ENCODE measurements at regions not wholly inside any gene's neighbourhood (a gene's known extent, or its start where the extent isn't known, plus 50 kb on each side); places are given as distances from the start of the nearest gene placed in this dataset.
A peak's percentile ranks its signal among the peaks of the same experiment; 100 is the strongest.

- Histone ChIP-seq H3K4me3 (ENCODE audit: insufficient read depth, low read depth, low read length) (no peak overlapping the region), H3K27ac (ENCODE audit: low read depth, low read length) (peak overlapping the region; percentile 98), H3K27me3 (ENCODE audit: insufficient read depth, low read length) (no peaks in the 10 kb centered on the region), H3K4me2 (ENCODE audit: low read length) (peak overlapping the region; percentile 67), H3K9ac (ENCODE audit: low read length) (peak overlapping the region; percentile 70), H2AFZ (ENCODE audit: low read depth, low read length) (peak overlapping the region; percentile 32), H3K36me3 (ENCODE audit: insufficient read depth, low read length) (no peaks in the 10 kb centered on the region), H4K20me1 (ENCODE audit: insufficient read depth, low read length) (no peaks in the 10 kb centered on the region), H3K79me2 (ENCODE audit: insufficient read depth, low read length) (no peaks in the 10 kb centered on the region), H3K9me3 (ENCODE audit: insufficient read depth, low read depth, low read length) (no peaks in the 10 kb centered on the region), H3K4me1 (ENCODE audit: insufficient read depth, low read length) (peaks cover 42% of the 10 kb centered on the region)
- no peak for FAIRE-seq
- Mint-ChIP-seq H3K27me3 (ENCODE audit: low read depth, unreplicated experiment) (no peaks in the 10 kb centered on the region), H3K4me3 (ENCODE audit: unreplicated experiment) (peak overlapping the region; percentile 45), H3K36me3 (ENCODE audit: low read depth, unreplicated experiment) (no peaks in the 10 kb centered on the region), H3K27ac (ENCODE audit: unreplicated experiment) (peak overlapping the region; percentile 99), H3K9me3 (ENCODE audit: unreplicated experiment) (peaks cover 3% of the 10 kb centered on the region), H3K4me1 (ENCODE audit: low read depth, unreplicated experiment) (peaks cover 33% of the 10 kb centered on the region)
- TF ChIP-seq CTCF (IDR thresholded peaks at IDR 0.05; ENCODE audit: insufficient read depth, low read depth, low read length) (no peak), EZH2 (IDR thresholded peaks at IDR 0.05; ENCODE audit: insufficient read depth, low read length) (no peak)
- DNase-seq (ENCODE audit: low read depth): no peak
Observed at GRCh38 chr1:19011845-19012231, 55.4 kb upstream of the IFFO2 start.

- no peaks in the 10 kb centered on the region for H3K79me2 ChIP-seq (ENCODE audit: insufficient read depth, low read length)
- no peak overlapping the region for H3K4me3 ChIP-seq (ENCODE audit: insufficient read depth, low read depth, low read length)
- H3K9me3 ChIP-seq (ENCODE audit: insufficient read depth, low read depth, low read length): no peaks in the 10 kb centered on the region
- Mint-ChIP-seq H3K4me1 (ENCODE audit: low read depth, unreplicated experiment) (peaks cover 33% of the 10 kb centered on the region), H3K27me3 (ENCODE audit: low read depth, unreplicated experiment) (no peaks in the 10 kb centered on the region), H3K4me3 (ENCODE audit: unreplicated experiment) (peak overlapping the region; percentile 45), H3K9me3 (ENCODE audit: unreplicated experiment) (peaks cover 8% of the 10 kb centered on the region), H3K27ac (ENCODE audit: unreplicated experiment) (peak overlapping the region; percentile 99), H3K36me3 (ENCODE audit: low read depth, unreplicated experiment) (no peaks in the 10 kb centered on the region)
- no peaks in the 10 kb centered on the region for H3K27me3 ChIP-seq (ENCODE audit: insufficient read depth, low read length)
- H2AFZ ChIP-seq (ENCODE audit: low read depth, low read length): no peak overlapping the region
- peak; percentile 99 for DNase-seq (ENCODE audit: low read depth)
- peak overlapping the region; percentile 82 for H3K9ac ChIP-seq (ENCODE audit: low read length)
- peaks cover 42% of the 10 kb centered on the region for H3K4me1 ChIP-seq (ENCODE audit: insufficient read depth, low read length)
- peak overlapping the region; percentile 67 for H3K4me2 ChIP-seq (ENCODE audit: low read length)
- H3K27ac ChIP-seq (ENCODE audit: low read depth, low read length): peak overlapping the region; percentile 98
- peak; percentile 98 for FAIRE-seq
- no peak for TF ChIP-seq CTCF (IDR thresholded peaks at IDR 0.05; ENCODE audit: insufficient read depth, low read depth, low read length)
- TF ChIP-seq EZH2 (IDR thresholded peaks at IDR 0.05; ENCODE audit: insufficient read depth, low read length): no peak
- no peaks in the 10 kb centered on the region for H3K36me3 ChIP-seq (ENCODE audit: insufficient read depth, low read length)
- no peaks in the 10 kb centered on the region for H4K20me1 ChIP-seq (ENCODE audit: insufficient read depth, low read length)
Observed at GRCh38 chr1:19010995-19011844, 54.7 kb upstream of the IFFO2 start.

GRCh38 chr1:19010503-19010902 is 54.0 kb upstream of the IFFO2 start:
- Histone ChIP-seq H3K4me1 (ENCODE audit: insufficient read depth, low read length) (peaks cover 42% of the 10 kb centered on the region), H4K20me1 (ENCODE audit: insufficient read depth, low read length) (no peaks in the 10 kb centered on the region), H3K4me3 (ENCODE audit: insufficient read depth, low read depth, low read length) (no peak overlapping the region), H2AFZ (ENCODE audit: low read depth, low read length) (no peak overlapping the region), H3K9ac (ENCODE audit: low read length) (peak overlapping the region; percentile 82), H3K9me3 (ENCODE audit: insufficient read depth, low read depth, low read length) (no peaks in the 10 kb centered on the region), H3K79me2 (ENCODE audit: insufficient read depth, low read length) (no peaks in the 10 kb centered on the region), H3K36me3 (ENCODE audit: insufficient read depth, low read length) (no peaks in the 10 kb centered on the region), H3K27me3 (ENCODE audit: insufficient read depth, low read length) (no peaks in the 10 kb centered on the region), H3K27ac (ENCODE audit: low read depth, low read length) (peak overlapping the region; percentile 98), H3K4me2 (ENCODE audit: low read length) (peak overlapping the region; percentile 59)
- no peak overlapping the region for H3K4me3 Mint-ChIP-seq (ENCODE audit: unreplicated experiment)
- H3K36me3 Mint-ChIP-seq (ENCODE audit: low read depth, unreplicated experiment): peaks cover 3% of the 10 kb centered on the region
- no peak for DNase-seq (ENCODE audit: low read depth)
- peaks cover 15% of the 10 kb centered on the region for H3K9me3 Mint-ChIP-seq (ENCODE audit: unreplicated experiment)
- peaks cover 2% of the 10 kb centered on the region for H3K27me3 Mint-ChIP-seq (ENCODE audit: low read depth, unreplicated experiment)
- H3K4me1 Mint-ChIP-seq (ENCODE audit: low read depth, unreplicated experiment): peaks cover 33% of the 10 kb centered on the region
- H3K27ac Mint-ChIP-seq (ENCODE audit: unreplicated experiment): peak overlapping the region; percentile 99
- no peak for FAIRE-seq
- no peak for TF ChIP-seq EZH2 (IDR thresholded peaks at IDR 0.05; ENCODE audit: insufficient read depth, low read length)
- no peak for TF ChIP-seq CTCF (IDR thresholded peaks at IDR 0.05; ENCODE audit: insufficient read depth, low read depth, low read length)

Measured in astrocyte (in vitro differentiated cells and primary cell).